Keratinocyte (primary cell): ENCODE measurements at regions not wholly inside any gene's neighbourhood (a gene's known extent, or its start where the extent isn't known, plus 50 kb on each side); places are given as distances from the start of the nearest gene placed in this dataset.

Experiments
- DNase-seq: peaks from one replicate; pipeline ENCODE4 v3.0.0-alpha.2; 2011; ENCODE audit warnings: low read depth, missing footprints, low spot score
- FAIRE-seq: peaks from 2 replicates; lab custom pipeline; 2011; peaks lifted over from hg19 to GRCh38; lab: Jason Lieb, UNC
- H2AFZ ChIP-seq: 2 replicates; pipeline ENCODE4 v1.6.0; 2012; ENCODE audit warnings: low read length, control low read depth, inconsistent platforms; ENCODE audit not compliant: control insufficient read depth
- H3K27ac ChIP-seq: 2 replicates; pipeline ENCODE4 v1.5.1; 2011; ENCODE audit warnings: low read length; ENCODE audit not compliant: control insufficient read depth, insufficient read depth
- H3K27me3 ChIP-seq: 3 replicates; pipeline ENCODE4 v1.6.0; 2011; ENCODE audit warnings: low read length; ENCODE audit not compliant: control insufficient read depth, insufficient read depth; ENCODE audit errors: extremely low read depth
- H3K36me3 ChIP-seq, 2 experiments: 2 replicates in 1 of 2; 3 replicates in 1 of 2; pipeline ENCODE4 v1.5.1; 2011; ENCODE audit warnings: low read length in 2 of 2, mild to moderate bottlenecking in 1 of 2; ENCODE audit not compliant: control insufficient read depth in 2 of 2, insufficient read depth in 2 of 2; ENCODE audit errors: extremely low read depth in 1 of 2
- H3K4me1 ChIP-seq: 3 replicates; pipeline ENCODE4 v1.5.1; 2011; ENCODE audit warnings: low read length; ENCODE audit not compliant: control insufficient read depth, insufficient read depth; ENCODE audit errors: extremely low read depth
- H3K4me2 ChIP-seq: 3 replicates; pipeline ENCODE4 v1.6.0; 2011; ENCODE audit warnings: low read depth, low read length; ENCODE audit not compliant: control insufficient read depth, insufficient read depth; ENCODE audit errors: extremely low read depth
- H3K4me3 ChIP-seq, 3 experiments: fragments of 200-600 bp in 1 of 3; sonication (generic) in 1 of 3; 2 replicates in 2 of 3; 3 replicates in 1 of 3; pipeline ENCODE4 v1.5.1; 2011 to 2016; ENCODE audit warnings: low read length in 3 of 3, mild to moderate bottlenecking in 3 of 3, control low read depth in 2 of 3, inconsistent platforms in 1 of 3, low read depth in 1 of 3, mixed read lengths in 1 of 3, mixed run types in 1 of 3, moderate library complexity in 1 of 3; ENCODE audit not compliant: control insufficient read depth in 2 of 3, insufficient read depth in 2 of 3; ENCODE audit errors: extremely low read depth in 1 of 3
- H3K79me2 ChIP-seq: 2 replicates; pipeline ENCODE4 v1.6.0; 2012; ENCODE audit warnings: low read length; ENCODE audit not compliant: control insufficient read depth, insufficient read depth
- H3K9ac ChIP-seq: 3 replicates; pipeline ENCODE4 v1.6.0; 2011; ENCODE audit warnings: low read length; ENCODE audit not compliant: control insufficient read depth, insufficient read depth; ENCODE audit errors: extremely low read depth
- H3K9me1 ChIP-seq: 3 replicates; pipeline ENCODE4 v1.6.0; 2011; ENCODE audit warnings: low read length; ENCODE audit not compliant: control insufficient read depth, insufficient read depth; ENCODE audit errors: extremely low read depth
- H3K9me3 ChIP-seq: 2 replicates; pipeline ENCODE4 v1.5.1; 2012; ENCODE audit warnings: low read depth, low read length; ENCODE audit not compliant: control insufficient read depth
- H4K20me1 ChIP-seq: 3 replicates; pipeline ENCODE4 v1.6.0; 2011; ENCODE audit warnings: low read length; ENCODE audit not compliant: control insufficient read depth, insufficient read depth; ENCODE audit errors: extremely low read depth
- EZH2 ChIP-seq: IDR thresholded peaks from one replicate; pipeline ENCODE4 v1.6.1; 2012; ENCODE audit warnings: inconsistent platforms, mild to moderate bottlenecking, low read length, moderate library complexity
- dilution Hi-C: fragments of 300-500 bp; cut with MboI; formaldehyde crosslinking; loops from one replicate; pipeline ENCODE4 v1.7.0; 2020; ENCODE audit warnings: low sequenced_read_pairs; ENCODE audit not compliant: extremely low pct_ligation_motif_present
- TF ChIP-seq, protein P1 (sequence below), 3 experiments: IDR thresholded peaks in 1 of 3; conservative IDR thresholded peaks in 1 of 3; optimal IDR thresholded peaks in 1 of 3; 2 replicates in 2 of 3; 3 replicates in 1 of 3; pipeline versions ENCODE3 to v1.5.1; 2011; ENCODE audit warnings: low read length in 3 of 3, mild to moderate bottlenecking in 3 of 3, moderate library complexity in 2 of 3, control low read depth in 1 of 3, inconsistent platforms in 1 of 3; ENCODE audit not compliant: insufficient read depth in 2 of 3; ENCODE audit errors: extremely low read depth in 1 of 3

DNA sequence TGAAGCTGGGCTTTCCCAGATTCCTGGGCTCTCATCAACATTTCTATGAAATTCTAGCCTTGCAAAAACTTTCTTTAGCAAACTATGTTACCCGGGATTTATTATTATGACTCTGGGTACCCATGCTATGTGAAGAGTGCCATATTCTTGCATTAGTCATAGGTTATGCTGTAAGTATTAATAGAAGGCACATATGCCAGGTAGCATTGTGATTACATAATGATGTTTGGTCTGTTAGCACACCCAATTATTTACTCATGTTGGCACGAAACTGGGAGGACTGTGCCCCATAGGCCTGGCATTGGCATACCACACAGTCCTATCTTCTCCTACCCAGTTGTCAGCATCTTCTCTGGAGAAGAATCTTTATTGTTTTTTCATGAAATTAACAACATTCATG, 171.0 kb downstream of the SLC4A3 start:
- FAIRE-seq (no peak), DNase-seq (no peak)
- Histone ChIP-seq H3K9ac (no peak overlapping the region), H3K27me3 (no peaks in the 10 kb centered on the region), H3K9me1 (no peaks in the 10 kb centered on the region), H4K20me1 (no peaks in the 10 kb centered on the region), H3K79me2 (no peaks in the 10 kb centered on the region), H3K9me3 (no peaks in the 10 kb centered on the region), H3K27ac (no peak overlapping the region), H3K36me3 (no peaks in the 10 kb centered on the region), H3K4me1 (peaks cover 5% of the 10 kb centered on the region), H2AFZ (no peak overlapping the region), H3K4me3 (no peak overlapping the region), H3K4me2 (no peak overlapping the region)
- TF ChIP-seq, protein P1, sequence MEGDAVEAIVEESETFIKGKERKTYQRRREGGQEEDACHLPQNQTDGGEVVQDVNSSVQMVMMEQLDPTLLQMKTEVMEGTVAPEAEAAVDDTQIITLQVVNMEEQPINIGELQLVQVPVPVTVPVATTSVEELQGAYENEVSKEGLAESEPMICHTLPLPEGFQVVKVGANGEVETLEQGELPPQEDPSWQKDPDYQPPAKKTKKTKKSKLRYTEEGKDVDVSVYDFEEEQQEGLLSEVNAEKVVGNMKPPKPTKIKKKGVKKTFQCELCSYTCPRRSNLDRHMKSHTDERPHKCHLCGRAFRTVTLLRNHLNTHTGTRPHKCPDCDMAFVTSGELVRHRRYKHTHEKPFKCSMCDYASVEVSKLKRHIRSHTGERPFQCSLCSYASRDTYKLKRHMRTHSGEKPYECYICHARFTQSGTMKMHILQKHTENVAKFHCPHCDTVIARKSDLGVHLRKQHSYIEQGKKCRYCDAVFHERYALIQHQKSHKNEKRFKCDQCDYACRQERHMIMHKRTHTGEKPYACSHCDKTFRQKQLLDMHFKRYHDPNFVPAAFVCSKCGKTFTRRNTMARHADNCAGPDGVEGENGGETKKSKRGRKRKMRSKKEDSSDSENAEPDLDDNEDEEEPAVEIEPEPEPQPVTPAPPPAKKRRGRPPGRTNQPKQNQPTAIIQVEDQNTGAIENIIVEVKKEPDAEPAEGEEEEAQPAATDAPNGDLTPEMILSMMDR (optimal IDR thresholded peaks at IDR 0.05 in 1 of 3, IDR thresholded peaks at IDR 0.05 in 1 of 3, conservative IDR thresholded peaks at IDR 0.05 in 1 of 3; ENCODE audit: extremely low read depth in 1 of 3, insufficient read depth in 2 of 3, low read length in 3 of 3), result no peak
- no peak for TF ChIP-seq EZH2
- dilution Hi-C loops, result no loop called here

DNA sequence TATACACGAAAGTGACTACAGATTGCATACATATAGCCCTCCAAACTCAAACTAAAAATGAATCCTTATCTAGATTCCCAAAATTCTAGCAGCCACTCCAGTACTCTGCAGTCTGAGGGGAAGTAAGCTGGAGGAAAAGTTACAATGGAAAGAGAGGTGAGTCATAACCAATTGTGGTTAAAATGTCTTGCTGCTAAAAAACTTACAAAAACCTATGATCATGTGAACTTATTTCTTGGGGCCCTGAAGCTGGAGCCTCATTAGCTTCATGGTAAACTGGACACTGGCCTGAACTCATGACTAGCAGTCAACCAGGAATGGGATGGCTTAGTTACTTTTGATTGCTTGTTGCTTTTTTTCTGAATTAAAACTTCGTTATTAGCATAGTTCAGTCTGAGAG, 175.9 kb downstream of the SLC4A3 start:
- FAIRE-seq, result peak; percentile 48
- H3K4me2 ChIP-seq, result no peak overlapping the region

More for the DNA sequence above, 175.9 kb downstream of the SLC4A3 start:
- Histone ChIP-seq H3K4me1 (peaks cover 6% of the 10 kb centered on the region), H2AFZ (no peak overlapping the region), H4K20me1 (no peaks in the 10 kb centered on the region), H3K9me1 (no peaks in the 10 kb centered on the region), H3K27me3 (no peaks in the 10 kb centered on the region), H3K36me3 (no peaks in the 10 kb centered on the region), H3K27ac (no peak overlapping the region), H3K9ac (no peak overlapping the region), H3K4me3 (no peak overlapping the region), H3K79me2 (no peaks in the 10 kb centered on the region), H3K9me3 (no peaks in the 10 kb centered on the region)
- TF ChIP-seq, protein P1 (optimal IDR thresholded peaks at IDR 0.05 in 1 of 3, IDR thresholded peaks at IDR 0.05 in 1 of 3, conservative IDR thresholded peaks at IDR 0.05 in 1 of 3; ENCODE audit: extremely low read depth in 1 of 3, insufficient read depth in 2 of 3, low read length in 3 of 3), result no peak
- dilution Hi-C loops, result no loop called here
- no peak for DNase-seq
